ENCODE measurements at regions not wholly inside any gene's neighbourhood (a gene's known extent, or its start where the extent isn't known, plus 50 kb on each side); places are given as distances from the start of the nearest gene placed in this dataset.

GRCh38 chr6:148657048-148657447 lies 89.8 kb upstream of the UST start:
- no peak for TF ChIP-seq CTCF (IDR thresholded peaks at IDR 0.05)
- TF ChIP-seq POLR2A (IDR thresholded peaks at IDR 0.05) = no peak
- Histone ChIP-seq H3K4me3 (no peak overlapping the region), H3K9me3 (no peaks in the 10 kb centered on the region), H3K4me1 (no peaks in the 10 kb centered on the region), H3K27me3 (no peaks in the 10 kb centered on the region), H3K36me3 (no peaks in the 10 kb centered on the region), H3K27ac (no peak overlapping the region)
- intact Hi-C loops (cut with DNase I; ENCODE audit: low total_unique reads) = no loop called here
- DNase-seq = no peak

DNA sequence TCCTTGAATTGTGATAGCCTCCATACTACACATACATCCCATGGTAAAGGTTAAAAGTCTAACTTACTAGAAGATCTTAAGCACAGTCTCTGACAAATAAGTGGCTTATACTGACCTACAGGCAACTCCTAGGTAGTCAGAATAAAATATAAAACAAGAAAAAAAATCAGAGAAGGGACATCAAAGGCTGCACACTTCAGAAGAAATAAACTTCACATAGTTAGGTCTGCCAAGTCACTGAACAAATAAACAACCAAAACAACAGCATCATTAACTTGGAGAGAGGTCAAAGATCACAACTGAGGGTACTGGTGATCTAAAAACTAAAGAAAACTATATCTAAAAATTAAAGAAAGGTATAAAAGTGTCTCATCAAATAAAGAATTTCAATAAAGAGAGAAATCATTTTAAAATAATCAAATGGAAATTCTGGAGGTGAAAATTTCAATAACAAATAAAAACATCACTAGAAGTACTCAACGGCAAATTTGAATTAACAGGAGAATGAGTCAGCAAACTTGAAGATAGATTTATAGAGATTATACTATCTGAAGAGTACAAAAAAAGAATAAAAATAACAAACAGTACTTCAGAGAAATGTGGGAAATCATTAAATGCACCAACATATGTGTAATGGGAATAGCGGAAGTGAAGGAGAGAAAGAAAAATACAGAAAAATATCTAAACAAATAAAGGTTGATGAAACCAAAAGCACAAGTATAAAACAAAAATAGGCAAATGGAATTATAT lies 88.0 kb upstream of the UST start:
- H3K9me3 ChIP-seq = no peaks in the 10 kb centered on the region
- no peaks in the 10 kb centered on the region for H3K4me1 ChIP-seq
- TF ChIP-seq CTCF (IDR thresholded peaks at IDR 0.05) (no peak), POLR2A (IDR thresholded peaks at IDR 0.05) (no peak)
- intact Hi-C loops (cut with DNase I; ENCODE audit: low total_unique reads) = no loop called here
- no peak for DNase-seq
- H3K4me3 ChIP-seq = no peak overlapping the region
- no peak overlapping the region for H3K27ac ChIP-seq
- no peaks in the 10 kb centered on the region for H3K36me3 ChIP-seq
- H3K27me3 ChIP-seq = no peaks in the 10 kb centered on the region

GRCh38 chr6:148667395-148667794 lies 79.4 kb upstream of the UST start:
- Histone ChIP-seq H3K4me1 (no peaks in the 10 kb centered on the region), H3K27me3 (no peaks in the 10 kb centered on the region), H3K27ac (no peak overlapping the region), H3K9me3 (peaks cover 0 to 30% of the 10 kb centered on the region in 2 donors), H3K36me3 (no peaks in the 10 kb centered on the region), H3K4me3 (no peak overlapping the region)
- intact Hi-C loops (cut with DNase I; ENCODE audit: low total_unique reads) = no loop called here
- TF ChIP-seq POLR2A (IDR thresholded peaks at IDR 0.05) (no peak), CTCF (IDR thresholded peaks at IDR 0.05) (no peak)
- no peak for DNase-seq

DNA sequence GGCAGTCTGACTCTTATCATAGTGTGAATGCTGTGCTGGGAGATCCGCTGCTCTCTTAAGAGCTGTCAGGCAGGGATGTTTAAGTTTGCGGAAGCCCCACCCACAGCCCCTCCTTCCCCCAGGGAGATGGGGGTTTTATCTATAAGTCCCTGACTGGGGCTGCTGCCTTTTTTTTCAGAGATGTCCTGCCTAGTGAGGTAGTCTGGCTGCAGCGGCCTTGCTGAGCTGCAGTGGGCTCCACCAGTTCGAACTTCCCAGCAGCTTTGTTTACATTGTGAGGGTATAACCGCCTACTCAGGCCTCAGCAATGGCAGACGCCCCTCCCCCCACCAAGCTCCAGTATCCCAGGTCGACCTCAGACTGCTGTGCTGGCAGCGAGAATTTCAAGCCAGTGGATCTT lies 75.7 kb upstream of the UST start:
- TF ChIP-seq CTCF (IDR thresholded peaks at IDR 0.05) (no peak), POLR2A (IDR thresholded peaks at IDR 0.05) (no peak)
- peaks cover 0 to 24% of the 10 kb centered on the region in 2 donors for H3K9me3 ChIP-seq
- DNase-seq = no peak
- no peaks in the 10 kb centered on the region for H3K36me3 ChIP-seq
- H3K27me3 ChIP-seq = no peaks in the 10 kb centered on the region
- no peak overlapping the region for H3K27ac ChIP-seq
- no peaks in the 10 kb centered on the region for H3K4me1 ChIP-seq
- no peak overlapping the region for H3K4me3 ChIP-seq
- intact Hi-C loops (cut with DNase I; ENCODE audit: low total_unique reads) = no loop called here

DNA sequence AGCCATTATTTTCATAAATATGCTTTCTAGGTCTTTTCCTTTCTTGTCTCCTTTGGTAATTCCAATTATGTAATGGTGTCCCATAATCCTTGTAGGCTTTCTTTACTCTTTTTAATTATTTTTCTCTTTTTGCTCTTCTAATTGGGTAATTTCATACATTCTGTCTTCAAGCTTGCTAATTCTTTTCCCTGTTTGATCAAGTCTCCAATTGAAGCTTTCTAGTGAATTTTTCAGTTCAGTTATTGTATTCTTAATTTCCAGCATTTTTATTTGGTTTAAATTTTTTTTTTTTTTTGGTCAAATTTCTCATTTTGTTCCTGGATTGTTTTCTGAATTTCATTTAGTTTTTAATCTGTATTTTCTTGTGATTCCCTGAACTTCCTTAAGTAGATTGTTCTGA lies 74.9 kb upstream of the UST start:
- Histone ChIP-seq H3K4me1 (no peaks in the 10 kb centered on the region), H3K9me3 (peaks cover 0 to 18% of the 10 kb centered on the region in 2 donors), H3K27ac (no peak overlapping the region), H3K27me3 (no peaks in the 10 kb centered on the region), H3K36me3 (no peaks in the 10 kb centered on the region), H3K4me3 (no peak overlapping the region)
- TF ChIP-seq CTCF (IDR thresholded peaks at IDR 0.05) (no peak), POLR2A (IDR thresholded peaks at IDR 0.05) (no peak)
- intact Hi-C loops (cut with DNase I; ENCODE audit: low total_unique reads) = no loop called here
- DNase-seq = no peak

All from uterus (tissue), 3 donors.